Karpas-422 (cell line): ENCODE measurements at regions not wholly inside any gene's neighbourhood (a gene's known extent, or its start where the extent isn't known, plus 50 kb on each side); places are given as distances from the start of the nearest gene placed in this dataset.
A peak's percentile ranks its signal among the peaks of the same experiment; 100 is the strongest.
"Not testable (repeated sequence)": the region's sequence is repeated elsewhere in the genome, so short reads cannot be mapped to it uniquely, and the experiment has no call there.

ENCODE experiments used
- DNase-seq: peaks from one replicate; pipeline ENCODE4 v3.0.0-alpha.2; 2015
- H2AFZ ChIP-seq: fragments of 200-600 bp; sonication (generic); 2 replicates; pipeline ENCODE4 v1.6.1; 2014; ENCODE audit warnings: antibody characterized with exemption, low read length, mixed read lengths
- H3K27ac ChIP-seq: fragments of 200-600 bp; sonication (generic); 2 replicates; pipeline ENCODE4 v1.5.1; 2014; ENCODE audit warnings: mild to moderate bottlenecking, low read length, moderate library complexity
- H3K27me3 ChIP-seq: fragments of 200-600 bp; sonication (generic); 2 replicates; pipeline ENCODE4 v1.6.1; 2014; ENCODE audit warnings: low read length, mixed read lengths
- H3K36me3 ChIP-seq: fragments of 200-600 bp; sonication (generic); 2 replicates; pipeline ENCODE4 v1.6.1; 2014; ENCODE audit warnings: low read length, mixed read lengths; ENCODE audit not compliant: insufficient read depth
- H3K4me1 ChIP-seq: fragments of 200-600 bp; sonication (generic); 2 replicates; pipeline ENCODE4 v1.6.1; 2014; ENCODE audit warnings: mild to moderate bottlenecking, low read length, mixed read lengths
- H3K4me2 ChIP-seq: fragments of 200-600 bp; sonication (generic); 2 replicates; pipeline ENCODE4 v1.6.1; 2014; ENCODE audit warnings: low read length, low read depth, mild to moderate bottlenecking; ENCODE audit not compliant: poor library complexity, severe bottlenecking
- H3K4me3 ChIP-seq: fragments of 200-600 bp; sonication (generic); 2 replicates; pipeline ENCODE4 v1.5.1; 2014; ENCODE audit warnings: mild to moderate bottlenecking, antibody characterized with exemption, low read length, mixed read lengths
- H3K79me2 ChIP-seq: fragments of 200-600 bp; sonication (generic); 2 replicates; pipeline ENCODE4 v1.6.1; 2014; ENCODE audit warnings: mild to moderate bottlenecking, low read length, mixed read lengths
- H3K9ac ChIP-seq: fragments of 200-600 bp; sonication (generic); 2 replicates; pipeline ENCODE4 v1.6.0; 2014; ENCODE audit warnings: low read length
- H3K9me2 ChIP-seq: fragments of 200-600 bp; sonication (generic), shearing (Covaris generic); replicated peaks from 2 replicates; pipeline ENCODE4 v1.6.0; 2014; ENCODE audit warnings: mild to moderate bottlenecking, low read length, moderate library complexity; ENCODE audit not compliant: insufficient read depth
- H3K9me3 ChIP-seq: fragments of 300-700, 200-600 bp; sonication (generic); 2 replicates; pipeline ENCODE4 v1.6.1; 2014; ENCODE audit warnings: low read length, mixed read lengths
- H4K20me1 ChIP-seq: fragments of 200-600 bp; sonication (generic); 2 replicates; pipeline ENCODE4 v1.6.1; 2014; ENCODE audit warnings: mild to moderate bottlenecking, antibody characterized with exemption, low read length, low read depth; ENCODE audit not compliant: insufficient read depth

GRCh38 chr11:44389963-44390605 lies 80.1 kb upstream of the ALX4 start:
- no peaks in the 10 kb centered on the region for H3K4me1 ChIP-seq
- peak; percentile 32 for DNase-seq
- no peak overlapping the region for H3K4me3 ChIP-seq
- H3K4me2 ChIP-seq = no peak overlapping the region
- H3K9me3 ChIP-seq = no peaks in the 10 kb centered on the region
- H4K20me1 ChIP-seq = no peaks in the 10 kb centered on the region
- no peaks in the 10 kb centered on the region for H3K27me3 ChIP-seq
- no peaks in the 10 kb centered on the region for H3K79me2 ChIP-seq
- H3K36me3 ChIP-seq = no peaks in the 10 kb centered on the region
- H3K27ac ChIP-seq = no peak overlapping the region
- no peak overlapping the region for H3K9ac ChIP-seq
- H2AFZ ChIP-seq = no peak overlapping the region
- H3K9me2 ChIP-seq = no peaks in the 10 kb centered on the region

- H3K4me3 ChIP-seq, H3K9me2 ChIP-seq, H4K20me1 ChIP-seq, H3K27ac ChIP-seq, H3K27me3 ChIP-seq, H3K4me1 ChIP-seq, H3K9ac ChIP-seq, H3K4me2 ChIP-seq, H3K36me3 ChIP-seq, H3K9me3 ChIP-seq, H3K79me2 ChIP-seq, H2AFZ ChIP-seq, DNase-seq: not testable (repeated sequence)
These were observed 81.1 kb upstream of the ALX4 start for GRCh38 chr11:44391004-44391403.

- H3K9me3 ChIP-seq, H3K9ac ChIP-seq, H3K4me1 ChIP-seq, H3K4me3 ChIP-seq, H3K27me3 ChIP-seq, H2AFZ ChIP-seq, DNase-seq, H4K20me1 ChIP-seq, H3K36me3 ChIP-seq, H3K4me2 ChIP-seq, H3K9me2 ChIP-seq, H3K27ac ChIP-seq, H3K79me2 ChIP-seq: not testable (repeated sequence)
These were observed 86.8 kb upstream of the ALX4 start for GRCh38 chr11:44396746-44397145.

GRCh38 chr11:44397586-44398178 lies 87.7 kb upstream of the ALX4 start:
- Histone ChIP-seq H3K36me3 (no peaks in the 10 kb centered on the region), H3K79me2 (no peaks in the 10 kb centered on the region), H3K9me3 (no peaks in the 10 kb centered on the region), H3K9me2 (no peaks in the 10 kb centered on the region), H2AFZ (no peak overlapping the region), H3K9ac (no peak overlapping the region), H3K4me3 (no peak overlapping the region), H3K27me3 (no peaks in the 10 kb centered on the region; the same call in 1 of the 2 replicates), H3K4me1 (no peaks in the 10 kb centered on the region), H3K27ac (no peak overlapping the region), H3K4me2 (no peak overlapping the region), H4K20me1 (no peaks in the 10 kb centered on the region)
- DNase-seq = no peak

GRCh38 chr11:44398266-44399030 lies 88.5 kb upstream of the ALX4 start:
- Histone ChIP-seq H3K9me3 (no peaks in the 10 kb centered on the region), H3K4me3 (no peak overlapping the region), H3K9me2 (no peaks in the 10 kb centered on the region), H3K4me1 (no peaks in the 10 kb centered on the region), H2AFZ (no peak overlapping the region), H3K9ac (no peak overlapping the region), H3K36me3 (no peaks in the 10 kb centered on the region), H3K27me3 (no peaks in the 10 kb centered on the region; the same call in 1 of the 2 replicates), H3K79me2 (no peaks in the 10 kb centered on the region), H3K4me2 (no peak overlapping the region), H3K27ac (no peak overlapping the region), H4K20me1 (no peaks in the 10 kb centered on the region)
- no peak for DNase-seq

- Histone ChIP-seq H3K4me2 (no peak overlapping the region), H3K27ac (no peak overlapping the region), H2AFZ (no peak overlapping the region)
These were observed 90.0 kb upstream of the ALX4 start for GRCh38 chr11:44399968-44400367.

GRCh38 chr11:44400431-44400830 lies 90.5 kb upstream of the ALX4 start:
- Histone ChIP-seq H3K9me3 (no peaks in the 10 kb centered on the region), H3K36me3 (no peaks in the 10 kb centered on the region), H2AFZ (no peak overlapping the region), H3K27ac (no peak overlapping the region), H4K20me1 (no peaks in the 10 kb centered on the region), H3K27me3 (no peaks in the 10 kb centered on the region; the same call in 1 of the 2 replicates), H3K4me2 (no peak overlapping the region), H3K4me1 (no peaks in the 10 kb centered on the region), H3K9ac (no peak overlapping the region), H3K9me2 (no peaks in the 10 kb centered on the region), H3K4me3 (no peak overlapping the region), H3K79me2 (no peaks in the 10 kb centered on the region)
- peak; percentile 68 for DNase-seq

More at GRCh38 chr11:44399968-44400367, 90.0 kb upstream of the ALX4 start:
- H3K36me3 ChIP-seq = no peaks in the 10 kb centered on the region
- H3K79me2 ChIP-seq = no peaks in the 10 kb centered on the region
- no peaks in the 10 kb centered on the region for H3K9me2 ChIP-seq
- no peaks in the 10 kb centered on the region; the same call in 1 of the 2 replicates for H3K27me3 ChIP-seq
- no peak for DNase-seq
- no peak overlapping the region for H3K9ac ChIP-seq
- no peaks in the 10 kb centered on the region for H4K20me1 ChIP-seq
- H3K9me3 ChIP-seq = no peaks in the 10 kb centered on the region
- no peaks in the 10 kb centered on the region for H3K4me1 ChIP-seq
- H3K4me3 ChIP-seq = no peak overlapping the region

GRCh38 chr11:44402466-44403075 lies 92.6 kb upstream of the ALX4 start:
- H2AFZ ChIP-seq = no peak overlapping the region
- no peaks in the 10 kb centered on the region; the same call in 1 of the 2 replicates for H3K27me3 ChIP-seq
- no peak overlapping the region for H3K9ac ChIP-seq
- H3K9me3 ChIP-seq = no peaks in the 10 kb centered on the region
- no peaks in the 10 kb centered on the region for H3K36me3 ChIP-seq
- H3K4me3 ChIP-seq = no peak overlapping the region
- no peaks in the 10 kb centered on the region for H3K9me2 ChIP-seq
- H3K79me2 ChIP-seq = no peaks in the 10 kb centered on the region
- H3K27ac ChIP-seq = no peak overlapping the region
- no peak for DNase-seq
- no peaks in the 10 kb centered on the region for H4K20me1 ChIP-seq
- H3K4me1 ChIP-seq = no peaks in the 10 kb centered on the region
- no peak overlapping the region for H3K4me2 ChIP-seq
